Astrocyte (in vitro differentiated cells and primary cell): ENCODE measurements at regions not wholly inside any gene's neighbourhood (a gene's known extent, or its start where the extent isn't known, plus 50 kb on each side); places are given as distances from the start of the nearest gene placed in this dataset.

Source experiments
- EZH2 ChIP-seq: IDR thresholded peaks from 2 replicates; pipeline ENCODE4 v1.6.1; 2012; ENCODE audit warnings: mild to moderate bottlenecking, low read length, inconsistent platforms; ENCODE audit not compliant: insufficient read depth
- TF ChIP-seq, protein P1 (sequence below): IDR thresholded peaks from 2 replicates; pipeline ENCODE4 v1.5.1; 2011; ENCODE audit warnings: low read depth, mild to moderate bottlenecking, inconsistent platforms, low read length, moderate library complexity; ENCODE audit not compliant: insufficient read depth

DNA sequence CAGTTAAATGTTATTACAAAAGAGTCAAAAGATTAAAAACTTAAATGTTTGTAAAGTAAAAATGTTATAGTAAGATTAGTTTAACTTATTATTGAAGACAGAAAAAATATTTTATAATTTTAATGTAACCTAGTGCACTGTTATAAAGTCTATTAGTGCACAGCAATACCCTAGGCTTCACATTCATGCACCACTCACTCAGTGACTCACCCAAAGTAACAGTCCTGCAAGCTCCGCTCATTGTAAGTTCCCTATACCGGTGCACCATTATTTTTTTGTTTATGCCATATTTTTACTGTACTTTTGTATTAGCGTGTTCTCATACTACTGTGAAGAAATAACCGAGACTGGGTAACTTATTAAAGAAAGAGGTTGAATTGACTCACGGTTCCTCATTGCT lies 759.7 kb upstream of the CDH7 start:
- TF ChIP-seq EZH2, result no peak
- TF ChIP-seq, protein P1, sequence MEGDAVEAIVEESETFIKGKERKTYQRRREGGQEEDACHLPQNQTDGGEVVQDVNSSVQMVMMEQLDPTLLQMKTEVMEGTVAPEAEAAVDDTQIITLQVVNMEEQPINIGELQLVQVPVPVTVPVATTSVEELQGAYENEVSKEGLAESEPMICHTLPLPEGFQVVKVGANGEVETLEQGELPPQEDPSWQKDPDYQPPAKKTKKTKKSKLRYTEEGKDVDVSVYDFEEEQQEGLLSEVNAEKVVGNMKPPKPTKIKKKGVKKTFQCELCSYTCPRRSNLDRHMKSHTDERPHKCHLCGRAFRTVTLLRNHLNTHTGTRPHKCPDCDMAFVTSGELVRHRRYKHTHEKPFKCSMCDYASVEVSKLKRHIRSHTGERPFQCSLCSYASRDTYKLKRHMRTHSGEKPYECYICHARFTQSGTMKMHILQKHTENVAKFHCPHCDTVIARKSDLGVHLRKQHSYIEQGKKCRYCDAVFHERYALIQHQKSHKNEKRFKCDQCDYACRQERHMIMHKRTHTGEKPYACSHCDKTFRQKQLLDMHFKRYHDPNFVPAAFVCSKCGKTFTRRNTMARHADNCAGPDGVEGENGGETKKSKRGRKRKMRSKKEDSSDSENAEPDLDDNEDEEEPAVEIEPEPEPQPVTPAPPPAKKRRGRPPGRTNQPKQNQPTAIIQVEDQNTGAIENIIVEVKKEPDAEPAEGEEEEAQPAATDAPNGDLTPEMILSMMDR, result no peak
